ENCODE measurements at regions not wholly inside any gene's neighbourhood (a gene's known extent, or its start where the extent isn't known, plus 50 kb on each side); places are given as distances from the start of the nearest gene placed in this dataset.
"Not testable (repeated sequence)": the region's sequence is repeated elsewhere in the genome, so short reads cannot be mapped to it uniquely, and the experiment has no call there.

GRCh38 chr1:78203410-78203982 is 157.7 kb downstream of the GIPC2 start:
- H3K4me1 ChIP-seq (ENCODE audit: low read depth); H3K36me3 ChIP-seq (ENCODE audit: low read depth); DNase-seq; H3K4me3 ChIP-seq; intact Hi-C loops (cut with DNase I, micrococcal nuclease); ATAC-seq; H3K9me3 ChIP-seq: not testable (repeated sequence)

DNA sequence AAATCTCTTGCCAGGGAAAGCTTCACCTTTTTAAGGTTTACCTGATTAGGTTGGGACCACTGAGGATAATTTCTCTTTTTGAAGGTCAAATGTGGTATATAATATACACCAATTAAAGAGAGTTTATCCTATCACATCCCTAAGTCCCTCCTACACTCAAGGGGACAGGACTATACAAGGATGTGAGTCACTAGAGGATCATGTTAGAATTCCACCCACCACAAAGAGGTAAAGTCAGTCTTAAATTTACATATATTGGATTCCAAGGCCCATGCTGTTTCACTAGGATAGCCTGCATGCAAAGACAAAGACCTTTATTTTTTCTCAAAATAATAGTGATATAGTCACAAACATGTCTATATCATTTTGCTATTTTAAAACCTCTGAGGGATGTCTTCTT is 164.4 kb downstream of the GIPC2 start:
- DNase-seq (no peak), ATAC-seq (no peak)
- H3K36me3 ChIP-seq (ENCODE audit: low read depth) = no peaks in the 10 kb centered on the region
- intact Hi-C loops (cut with DNase I, micrococcal nuclease) = no loop called here
- no peak overlapping the region for H3K4me3 ChIP-seq
- TF ChIP-seq, protein P1, sequence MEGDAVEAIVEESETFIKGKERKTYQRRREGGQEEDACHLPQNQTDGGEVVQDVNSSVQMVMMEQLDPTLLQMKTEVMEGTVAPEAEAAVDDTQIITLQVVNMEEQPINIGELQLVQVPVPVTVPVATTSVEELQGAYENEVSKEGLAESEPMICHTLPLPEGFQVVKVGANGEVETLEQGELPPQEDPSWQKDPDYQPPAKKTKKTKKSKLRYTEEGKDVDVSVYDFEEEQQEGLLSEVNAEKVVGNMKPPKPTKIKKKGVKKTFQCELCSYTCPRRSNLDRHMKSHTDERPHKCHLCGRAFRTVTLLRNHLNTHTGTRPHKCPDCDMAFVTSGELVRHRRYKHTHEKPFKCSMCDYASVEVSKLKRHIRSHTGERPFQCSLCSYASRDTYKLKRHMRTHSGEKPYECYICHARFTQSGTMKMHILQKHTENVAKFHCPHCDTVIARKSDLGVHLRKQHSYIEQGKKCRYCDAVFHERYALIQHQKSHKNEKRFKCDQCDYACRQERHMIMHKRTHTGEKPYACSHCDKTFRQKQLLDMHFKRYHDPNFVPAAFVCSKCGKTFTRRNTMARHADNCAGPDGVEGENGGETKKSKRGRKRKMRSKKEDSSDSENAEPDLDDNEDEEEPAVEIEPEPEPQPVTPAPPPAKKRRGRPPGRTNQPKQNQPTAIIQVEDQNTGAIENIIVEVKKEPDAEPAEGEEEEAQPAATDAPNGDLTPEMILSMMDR (IDR thresholded peaks at IDR 0.05) = no peak
- peaks cover 22% of the 10 kb centered on the region for H3K9me3 ChIP-seq
- H3K4me1 ChIP-seq (ENCODE audit: low read depth) = no peaks in the 10 kb centered on the region

GRCh38 chr1:78211483-78212092 is 165.8 kb downstream of the GIPC2 start:
- peaks cover 28% of the 10 kb centered on the region for H3K9me3 ChIP-seq

DNA sequence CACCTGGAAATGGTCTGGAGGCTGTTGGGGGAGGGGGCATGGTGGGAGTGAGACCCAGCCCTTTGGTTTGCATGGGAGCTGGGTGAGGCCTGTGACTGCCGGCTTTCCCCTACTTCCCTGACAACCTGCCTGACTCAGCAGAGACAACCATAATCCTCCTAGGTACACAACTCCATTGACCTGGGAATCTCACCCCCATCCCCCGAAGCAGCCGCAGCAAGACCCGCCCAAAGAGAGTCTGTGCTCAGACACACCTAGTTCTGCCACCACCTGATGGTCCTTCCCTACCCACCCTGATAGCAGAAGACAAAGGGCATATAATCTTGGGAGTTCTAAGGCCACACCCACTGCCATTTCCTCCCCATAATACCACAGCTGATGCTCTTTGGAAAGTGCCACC is 168.6 kb downstream of the GIPC2 start:
- peak; percentile 47 for ATAC-seq
- DNase-seq = no peak
- TF ChIP-seq, protein P1 (IDR thresholded peaks at IDR 0.05) = no peak
- intact Hi-C loops (cut with DNase I, micrococcal nuclease) = no loop called here
- Histone ChIP-seq H3K4me1 (ENCODE audit: low read depth) (no peaks in the 10 kb centered on the region), H3K36me3 (ENCODE audit: low read depth) (no peaks in the 10 kb centered on the region), H3K9me3 (peaks cover 45% of the 10 kb centered on the region), H3K4me3 (no peak overlapping the region)

More at GRCh38 chr1:78211483-78212092, 165.8 kb downstream of the GIPC2 start:
- no peak overlapping the region for H3K4me3 ChIP-seq
- TF ChIP-seq, protein P1 (IDR thresholded peaks at IDR 0.05) = no peak
- no peaks in the 10 kb centered on the region for H3K4me1 ChIP-seq (ENCODE audit: low read depth)
- DNase-seq (no peak), ATAC-seq (no peak)
- intact Hi-C loops (cut with DNase I, micrococcal nuclease) = no loop called here
- H3K36me3 ChIP-seq (ENCODE audit: low read depth) = no peaks in the 10 kb centered on the region

DNA sequence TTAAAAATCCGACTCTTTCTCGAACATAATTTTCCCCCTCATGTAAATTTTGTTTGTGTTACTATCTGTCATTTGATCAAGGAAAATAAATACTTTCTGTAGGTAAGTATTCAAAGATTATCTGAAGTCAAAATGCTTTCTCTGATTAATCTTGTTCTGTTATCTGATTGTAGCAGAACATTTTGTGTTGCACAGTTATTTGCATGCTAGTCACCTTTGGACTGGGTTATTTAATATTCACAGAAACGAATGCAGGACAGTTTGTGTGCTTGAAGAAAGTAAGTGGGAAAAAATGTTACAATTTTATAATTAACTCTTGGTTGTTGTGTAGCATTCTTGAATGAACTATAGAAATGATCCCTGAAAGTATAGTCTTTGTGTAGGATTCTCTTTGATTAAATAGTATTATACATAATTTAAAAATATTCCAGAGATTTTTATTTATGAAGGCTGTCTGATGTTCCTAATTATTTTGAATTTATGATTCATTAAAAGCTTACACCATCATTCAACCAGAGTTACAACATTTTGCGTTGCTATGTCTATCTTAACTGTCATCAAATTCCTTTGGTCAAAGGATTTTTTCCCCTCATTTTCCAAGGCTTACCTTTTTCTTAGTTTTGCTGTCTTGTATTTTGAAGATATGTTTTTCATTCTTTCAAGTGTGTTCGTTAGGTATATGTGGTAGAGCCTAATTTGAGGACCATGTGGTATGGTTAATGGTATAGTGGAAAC is 176.6 kb downstream of the GIPC2 start:
- TF ChIP-seq, protein P1 (IDR thresholded peaks at IDR 0.05) = no peak
- ATAC-seq (no peak), DNase-seq (no peak)
- Histone ChIP-seq H3K4me1 (ENCODE audit: low read depth) (peaks cover 9% of the 10 kb centered on the region), H3K4me3 (no peak overlapping the region), H3K36me3 (ENCODE audit: low read depth) (no peaks in the 10 kb centered on the region), H3K9me3 (peaks cover 13% of the 10 kb centered on the region)
- intact Hi-C loops (cut with DNase I, micrococcal nuclease) = no loop called here

DNA sequence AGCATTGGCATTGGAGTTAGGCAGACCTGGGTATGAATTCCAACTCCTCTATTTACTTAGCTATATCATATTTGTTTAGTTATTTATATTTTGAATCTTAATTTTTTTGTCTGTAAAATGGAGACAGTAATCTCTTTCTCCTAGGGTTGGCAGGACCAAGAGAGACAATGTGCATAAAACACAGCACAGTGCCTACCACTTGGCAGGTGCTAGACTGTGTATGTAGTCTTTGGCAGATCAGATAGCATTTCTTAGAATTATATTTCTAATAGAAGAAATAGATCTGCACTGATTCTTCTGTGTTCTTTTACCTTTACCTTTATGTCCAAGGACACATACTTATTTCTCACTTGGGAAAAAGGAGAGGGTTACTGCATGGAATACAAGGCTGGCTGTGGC is 177.2 kb downstream of the GIPC2 start:
- DNase-seq (no peak), ATAC-seq (no peak)
- intact Hi-C loops (cut with DNase I, micrococcal nuclease) = no loop called here
- no peak overlapping the region for H3K4me3 ChIP-seq
- peaks cover 8% of the 10 kb centered on the region for H3K9me3 ChIP-seq
- TF ChIP-seq, protein P1 (IDR thresholded peaks at IDR 0.05) = no peak
- peaks cover 9% of the 10 kb centered on the region for H3K4me1 ChIP-seq (ENCODE audit: low read depth)
- no peaks in the 10 kb centered on the region for H3K36me3 ChIP-seq (ENCODE audit: low read depth)
